ENCODE measurements at regions not wholly inside any gene's neighbourhood (a gene's known extent, or its start where the extent isn't known, plus 50 kb on each side); places are given as distances from the start of the nearest gene placed in this dataset.
"Not testable (repeated sequence)": the region's sequence is repeated elsewhere in the genome, so short reads cannot be mapped to it uniquely, and the experiment has no call there.

- DNase-seq (ENCODE audit: low spot score); FAIRE-seq: not testable (repeated sequence)
Observed at GRCh38 chr2:193142467-193142866, 947.7 kb upstream of the TMEFF2 start.

DNA sequence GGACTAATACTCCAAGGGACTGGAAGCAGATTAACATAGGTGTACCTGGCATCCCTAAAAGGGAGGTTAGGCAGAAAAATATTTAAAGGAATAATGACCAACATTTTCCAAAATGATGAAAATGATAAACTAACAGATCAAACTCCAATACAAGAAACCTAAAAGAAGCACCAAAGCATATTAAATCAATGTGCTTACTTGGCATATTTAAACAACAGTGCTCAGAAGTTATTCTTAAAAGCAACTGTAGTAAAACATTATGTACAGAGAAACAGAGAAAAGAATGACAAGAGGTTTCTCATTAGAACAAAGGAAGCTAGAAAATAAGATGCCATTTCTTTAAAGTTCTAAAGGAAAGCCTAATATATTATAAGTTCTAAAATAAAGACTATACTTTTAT, 947.3 kb upstream of the TMEFF2 start:
- no peak for DNase-seq (ENCODE audit: low spot score)
- FAIRE-seq: no peak

GRCh38 chr2:193140895-193141294, 946.2 kb upstream of the TMEFF2 start:
- FAIRE-seq; DNase-seq (ENCODE audit: low spot score): not testable (repeated sequence)

DNA sequence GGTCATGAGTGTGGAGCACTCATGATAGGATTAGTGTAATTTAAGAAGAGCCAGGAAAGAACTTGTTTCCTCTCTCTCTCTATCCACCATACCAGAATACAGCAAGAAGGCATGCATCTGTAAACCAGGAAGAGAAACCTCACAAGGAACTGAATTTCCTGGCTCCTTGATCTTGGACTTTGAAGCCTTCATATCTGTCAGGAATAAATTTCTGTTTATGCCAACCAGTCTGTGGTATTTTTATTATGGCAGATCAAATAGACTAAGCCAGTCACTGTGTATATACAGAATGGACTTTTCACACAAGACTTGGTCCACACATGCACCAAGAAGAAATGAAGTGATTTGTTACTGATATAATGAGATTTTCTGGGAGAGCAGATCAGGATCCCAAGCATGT, 930.1 kb upstream of the TMEFF2 start:
- no peak for DNase-seq (ENCODE audit: low spot score)

GRCh38 chr2:193114827-193115226, 920.1 kb upstream of the TMEFF2 start:
- FAIRE-seq: no peak
- DNase-seq (ENCODE audit: low spot score): no peak

More for the DNA sequence above, 930.1 kb upstream of the TMEFF2 start:
- FAIRE-seq: no peak

GRCh38 chr2:193112986-193113385, 918.3 kb upstream of the TMEFF2 start:
- FAIRE-seq (no peak), DNase-seq (ENCODE audit: low spot score) (no peak)

DNA sequence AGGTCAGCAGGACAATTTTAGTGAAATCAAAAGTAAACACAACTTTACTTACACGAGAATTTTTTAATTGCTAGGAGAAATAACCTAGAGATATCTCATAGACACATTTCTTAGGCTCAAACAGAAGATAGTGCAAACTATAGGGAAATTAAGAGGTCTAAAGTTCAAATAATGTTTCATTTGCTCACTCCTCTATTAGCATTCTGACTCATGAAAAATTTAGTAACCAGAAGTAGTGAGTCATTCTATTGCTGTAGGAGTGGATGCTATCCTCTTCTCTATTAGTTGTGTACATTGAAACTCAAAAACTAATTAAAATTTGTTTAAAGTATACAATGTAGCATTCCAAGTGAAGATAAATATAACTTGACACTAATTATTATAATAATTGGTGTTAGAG, 908.3 kb upstream of the TMEFF2 start:
- DNase-seq (ENCODE audit: low spot score): no peak

DNA sequence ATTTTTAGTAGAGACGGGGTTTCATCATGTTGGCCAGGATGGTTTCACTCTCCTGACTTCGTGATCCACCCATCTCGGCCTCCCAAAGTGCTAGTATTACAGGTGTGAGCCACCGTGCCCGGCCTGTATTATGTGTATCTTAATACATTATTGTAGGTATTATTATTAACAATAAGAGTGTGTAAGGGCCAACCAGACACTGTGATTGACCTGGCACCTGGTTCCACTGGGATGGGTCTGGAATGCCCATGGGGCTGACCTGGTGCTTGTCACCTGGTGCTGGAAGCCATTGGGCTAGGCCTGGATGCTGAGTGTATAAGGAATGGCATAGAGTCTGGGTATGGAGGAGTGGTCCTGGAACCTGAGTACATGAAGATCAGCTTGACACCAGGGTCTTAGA, 906.9 kb upstream of the TMEFF2 start:
- no peak for DNase-seq (ENCODE audit: low spot score)
- no peak for FAIRE-seq

More for the DNA sequence above, 908.3 kb upstream of the TMEFF2 start:
- no peak for FAIRE-seq

DNA sequence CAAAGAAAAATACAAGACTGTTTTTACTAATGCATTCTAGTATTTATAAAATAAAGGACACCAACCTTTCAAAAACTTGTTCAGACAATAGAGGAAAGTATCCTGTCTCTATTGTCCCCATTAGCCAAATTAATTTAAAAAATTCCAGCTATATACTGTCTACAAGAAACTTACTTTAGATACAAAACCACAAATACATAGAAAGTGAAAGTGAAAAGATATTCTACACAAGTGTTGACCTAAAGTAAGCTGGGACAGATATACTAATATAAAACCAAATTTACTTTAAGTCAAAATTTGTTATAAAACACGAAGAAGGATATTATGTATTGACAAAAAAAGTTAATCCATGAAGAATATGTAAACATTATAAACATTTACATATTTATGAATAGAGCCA, 893.3 kb upstream of the TMEFF2 start:
- DNase-seq (ENCODE audit: low spot score): no peak
- no peak for FAIRE-seq

GRCh38 chr2:193076995-193077394, 882.3 kb upstream of the TMEFF2 start:
- FAIRE-seq (no peak), DNase-seq (ENCODE audit: low spot score) (no peak)

GRCh38 chr2:193074933-193075332, 880.2 kb upstream of the TMEFF2 start:
- DNase-seq (ENCODE audit: low spot score): no peak
- no peak for FAIRE-seq

DNA sequence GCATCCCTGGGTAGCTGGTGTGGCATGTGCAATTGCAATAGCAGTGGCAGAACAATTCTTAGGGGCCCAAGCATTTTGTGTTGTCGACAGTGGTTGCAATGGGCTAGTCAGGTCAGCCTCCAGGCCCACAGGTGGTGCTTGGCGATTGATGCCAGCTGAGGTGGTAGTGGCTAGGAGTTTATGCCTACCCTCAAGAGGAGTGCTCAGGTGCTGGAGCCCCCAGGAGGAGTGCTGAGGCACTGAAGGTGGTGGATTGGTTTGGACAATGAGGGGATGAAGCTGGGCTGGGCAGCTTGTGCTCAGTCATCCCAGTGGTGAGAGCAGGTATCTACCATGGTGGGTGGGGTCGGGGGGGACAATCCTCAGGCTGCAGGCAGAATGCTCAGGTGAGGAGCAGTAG, 877.9 kb upstream of the TMEFF2 start:
- DNase-seq (ENCODE audit: low spot score) (no peak), FAIRE-seq (no peak)

GRCh38 chr2:193025556-193025955, 830.8 kb upstream of the TMEFF2 start:
- DNase-seq (ENCODE audit: low spot score); FAIRE-seq: not testable (repeated sequence)

GRCh38 chr2:193024791-193025190, 830.1 kb upstream of the TMEFF2 start:
- DNase-seq (ENCODE audit: low spot score): no peak
- FAIRE-seq: no peak

GRCh38 chr2:193011870-193012269, 817.1 kb upstream of the TMEFF2 start:
- FAIRE-seq (no peak), DNase-seq (ENCODE audit: low spot score) (no peak)

DNA sequence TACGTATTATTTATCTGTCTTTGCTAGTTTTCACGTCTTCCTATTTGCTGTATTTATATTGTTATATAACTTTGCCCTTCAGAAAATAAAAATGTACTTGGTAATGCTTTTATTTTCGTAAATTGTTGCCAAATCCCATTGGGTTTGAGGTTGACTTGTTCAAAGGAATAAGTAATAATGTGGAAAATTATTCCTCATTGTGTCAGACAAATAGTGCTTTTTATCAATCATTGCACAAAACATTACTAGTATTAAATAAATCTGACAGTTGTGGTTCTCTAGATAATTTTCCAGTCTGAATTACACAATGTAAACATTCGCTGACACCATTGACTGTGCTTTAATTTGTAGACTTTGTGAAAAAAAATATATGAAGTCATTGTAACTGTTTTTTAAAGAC, 798.3 kb upstream of the TMEFF2 start:
- FAIRE-seq: no peak

GRCh38 chr2:192983173-192983572, 788.4 kb upstream of the TMEFF2 start:
- DNase-seq (ENCODE audit: low spot score) (no peak), FAIRE-seq (no peak)

More for the DNA sequence above, 798.3 kb upstream of the TMEFF2 start:
- DNase-seq (ENCODE audit: low spot score): no peak

- no peak for FAIRE-seq
- no peak for DNase-seq (ENCODE audit: low spot score)
Observed at GRCh38 chr2:192978395-192978794, 783.7 kb upstream of the TMEFF2 start.

DNA sequence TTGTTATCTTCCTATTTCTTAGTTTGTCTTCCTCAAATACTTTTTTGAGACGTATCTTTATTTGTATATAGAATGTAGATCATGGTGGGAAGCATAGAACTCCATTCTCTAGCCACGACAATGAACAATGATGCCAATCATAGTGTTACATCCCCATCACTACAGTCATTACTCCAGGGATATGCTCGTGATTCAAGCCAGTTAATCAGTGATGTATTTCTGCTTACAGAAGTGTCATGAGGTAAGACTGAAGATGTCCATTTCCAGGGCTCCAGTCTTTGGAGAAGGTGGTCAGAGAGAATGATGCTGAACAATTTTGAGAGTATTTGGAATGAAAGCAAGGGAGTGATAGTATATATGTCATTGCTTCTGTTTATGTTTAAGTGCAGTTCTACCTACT, 777.2 kb upstream of the TMEFF2 start:
- FAIRE-seq: no peak

GRCh38 chr2:192969055-192969454, 774.3 kb upstream of the TMEFF2 start:
- DNase-seq (ENCODE audit: low spot score) (no peak), FAIRE-seq (no peak)

More for the DNA sequence above, 777.2 kb upstream of the TMEFF2 start:
- DNase-seq (ENCODE audit: low spot score): no peak

- no peak for DNase-seq (ENCODE audit: low spot score)
- no peak for FAIRE-seq
Observed at GRCh38 chr2:192960945-192961344, 766.2 kb upstream of the TMEFF2 start.

DNA sequence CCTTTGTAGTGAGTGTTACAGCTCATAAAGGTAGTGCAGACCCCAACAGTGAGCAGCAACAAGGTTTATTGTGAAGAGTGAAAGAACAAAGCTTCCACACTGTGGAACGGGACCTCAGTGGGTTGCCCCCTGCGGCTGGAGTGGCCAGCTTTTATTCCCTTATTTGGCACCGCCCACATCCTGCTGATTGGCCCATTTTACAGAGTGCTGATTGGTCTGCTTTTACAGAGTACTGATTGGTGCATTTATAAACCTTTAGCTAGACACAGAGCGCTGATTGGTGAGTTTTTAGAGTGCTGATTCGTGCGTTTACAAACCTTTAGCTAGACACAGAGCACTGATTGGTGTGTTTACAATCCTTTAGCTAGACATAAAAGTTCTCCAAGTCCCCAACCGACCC, 763.9 kb upstream of the TMEFF2 start:
- FAIRE-seq; DNase-seq (ENCODE audit: low spot score): not testable (repeated sequence)

- FAIRE-seq (no peak), DNase-seq (ENCODE audit: low spot score) (no peak)
Observed at GRCh38 chr2:192957425-192957824, 762.7 kb upstream of the TMEFF2 start.

DNA sequence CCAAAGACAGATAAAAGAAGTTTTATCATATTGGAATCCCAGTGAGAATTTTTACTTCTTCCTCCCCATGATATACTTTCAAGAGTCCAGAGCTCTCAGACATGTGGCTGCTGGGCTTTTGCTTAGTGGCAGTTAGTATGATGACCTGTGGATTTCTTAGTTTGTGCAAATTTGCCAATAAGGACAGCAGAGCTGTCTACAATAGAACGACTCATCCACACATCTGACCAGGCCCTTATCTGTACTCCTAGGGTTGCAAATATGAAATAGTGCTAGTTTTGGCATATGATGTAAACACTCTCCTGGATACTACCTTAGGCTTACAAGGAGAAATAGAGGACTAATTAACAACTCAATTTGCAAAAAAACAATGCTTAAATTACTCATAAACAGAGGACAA, 758.4 kb upstream of the TMEFF2 start:
- no peak for DNase-seq (ENCODE audit: low spot score)
- no peak for FAIRE-seq
